DMS114 treated with DMSO at 0.1 percent for 48 hours (cell line): ENCODE measurements at regions not wholly inside any gene's neighbourhood (a gene's known extent, or its start where the extent isn't known, plus 50 kb on each side); places are given as distances from the start of the nearest gene placed in this dataset.

Experiments used
- DNase-seq: peaks from one replicate; lab custom pipeline; 2025; ENCODE audit not compliant: unreplicated experiment; lab: John Stamatoyannopoulos, UW

GRCh38 chr13:30004204-30004603 is 153.8 kb upstream of the UBL3 start:
- no peak for DNase-seq

GRCh38 chr13:30002577-30002976 is 152.2 kb upstream of the UBL3 start:
- no peak for DNase-seq

GRCh38 chr13:30000370-30000765 is 150.0 kb upstream of the UBL3 start:
- DNase-seq: no peak

GRCh38 chr13:29999492-30000369 is 149.3 kb upstream of the UBL3 start:
- no peak for DNase-seq

GRCh38 chr13:29996316-29996715 is 145.9 kb upstream of the UBL3 start:
- DNase-seq: no peak

GRCh38 chr13:29994911-29995595 is 144.6 kb upstream of the UBL3 start:
- no peak for DNase-seq

GRCh38 chr13:29993716-29994488 is 143.5 kb upstream of the UBL3 start:
- no peak for DNase-seq

GRCh38 chr13:29993196-29993595 is 142.8 kb upstream of the UBL3 start:
- DNase-seq: no peak

GRCh38 chr13:29991343-29991742 is 140.9 kb upstream of the UBL3 start:
- no peak for DNase-seq

GRCh38 chr13:29987340-29987739 is 136.9 kb upstream of the UBL3 start:
- no peak for DNase-seq

GRCh38 chr13:29980339-29980738 is 129.9 kb upstream of the UBL3 start:
- no peak for DNase-seq

- DNase-seq: no peak
Observed at GRCh38 chr13:29978211-29978610, 127.8 kb upstream of the UBL3 start.

GRCh38 chr13:29977476-29978120 is 127.2 kb upstream of the UBL3 start:
- DNase-seq: no peak

- no peak for DNase-seq
Observed at GRCh38 chr13:29976535-29976934, 126.1 kb upstream of the UBL3 start.

GRCh38 chr13:29975283-29975682 is 124.9 kb upstream of the UBL3 start:
- DNase-seq: no peak

- no peak for DNase-seq
Observed at GRCh38 chr13:29969286-29969685, 118.9 kb upstream of the UBL3 start.

- DNase-seq: no peak
Observed at GRCh38 chr13:29964181-29964845, 113.9 kb upstream of the UBL3 start.

- no peak for DNase-seq
Observed at GRCh38 chr13:29963089-29963488, 112.7 kb upstream of the UBL3 start.

- no peak for DNase-seq
Observed at GRCh38 chr13:29961036-29961670, 110.7 kb upstream of the UBL3 start.

- no peak for DNase-seq
Observed at GRCh38 chr13:29959603-29960002, 109.2 kb upstream of the UBL3 start.
